ENCODE measurements at regions not wholly inside any gene's neighbourhood (a gene's known extent, or its start where the extent isn't known, plus 50 kb on each side); places are given as distances from the start of the nearest gene placed in this dataset.

DNA sequence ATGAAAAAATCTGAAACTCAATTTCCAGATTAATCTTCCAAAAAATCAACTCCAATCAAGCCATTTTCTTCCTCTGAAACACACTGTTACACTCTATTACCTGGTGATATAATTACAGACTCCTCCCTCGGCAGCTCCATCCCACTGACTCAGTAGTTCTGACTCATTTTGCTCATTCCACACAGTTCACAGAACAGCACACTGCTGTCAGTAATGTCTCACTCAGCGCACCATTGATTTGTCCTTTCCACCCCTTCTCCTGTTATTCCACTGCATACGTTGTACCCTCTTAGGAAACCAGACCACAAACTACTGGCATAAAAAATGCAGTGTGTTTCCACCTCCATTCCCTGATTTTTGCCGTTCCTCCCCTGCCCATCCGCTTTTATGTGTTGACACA, 212.7 kb downstream of the SLIT2 start:
- no peak for DNase-seq (ENCODE audit: insufficient read length, low spot score)
- FAIRE-seq: no peak
- no peak for TF ChIP-seq POLR2A (IDR thresholded peaks at IDR 0.05; ENCODE audit: low read depth, low read length)

DNA sequence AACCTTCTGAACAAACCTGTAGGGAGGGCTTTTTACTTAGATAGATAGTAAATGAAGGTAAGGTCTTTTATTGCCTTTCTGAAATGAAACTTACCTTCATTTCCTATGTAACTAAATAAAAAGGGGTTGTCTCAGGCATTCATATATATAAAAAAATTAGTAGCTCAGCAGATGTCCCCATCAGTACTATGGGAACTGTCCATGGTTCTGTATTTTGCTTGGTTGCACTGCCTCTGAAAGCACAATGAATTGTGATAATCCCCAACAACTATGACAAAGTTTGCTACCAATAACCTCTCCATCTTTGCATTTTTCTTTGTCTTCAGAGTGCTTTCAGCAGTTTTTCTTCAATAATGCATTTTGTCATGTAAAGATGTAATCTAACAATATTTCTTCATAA, 222.4 kb downstream of the SLIT2 start:
- TF ChIP-seq POLR2A (IDR thresholded peaks at IDR 0.05; ENCODE audit: low read depth, low read length): no peak
- DNase-seq (ENCODE audit: insufficient read length, low spot score) (no peak), FAIRE-seq (no peak)

DNA sequence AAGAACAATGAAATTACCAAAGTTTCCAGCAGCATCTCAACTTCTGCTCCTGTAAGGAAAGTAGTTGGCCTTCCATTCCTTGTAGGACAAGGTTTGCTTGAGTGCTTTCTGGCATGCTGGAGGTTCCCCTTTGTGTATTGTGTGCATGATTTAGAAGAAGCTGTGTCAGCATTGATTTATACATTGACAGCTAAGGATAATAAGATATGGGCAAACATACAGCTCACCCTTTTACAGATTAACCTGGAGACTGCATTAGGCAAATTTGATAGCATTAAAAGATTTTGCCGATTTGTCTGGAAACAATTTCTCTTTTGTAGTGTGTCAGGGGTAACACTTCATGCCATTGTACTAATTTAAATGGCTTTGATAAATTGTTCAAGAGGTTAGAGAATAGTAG, 221.8 kb upstream of the PACRGL start:
- no peak for DNase-seq (ENCODE audit: insufficient read length, low spot score)
- no peak for TF ChIP-seq POLR2A (IDR thresholded peaks at IDR 0.05; ENCODE audit: low read depth, low read length)
- no peak for FAIRE-seq

DNA sequence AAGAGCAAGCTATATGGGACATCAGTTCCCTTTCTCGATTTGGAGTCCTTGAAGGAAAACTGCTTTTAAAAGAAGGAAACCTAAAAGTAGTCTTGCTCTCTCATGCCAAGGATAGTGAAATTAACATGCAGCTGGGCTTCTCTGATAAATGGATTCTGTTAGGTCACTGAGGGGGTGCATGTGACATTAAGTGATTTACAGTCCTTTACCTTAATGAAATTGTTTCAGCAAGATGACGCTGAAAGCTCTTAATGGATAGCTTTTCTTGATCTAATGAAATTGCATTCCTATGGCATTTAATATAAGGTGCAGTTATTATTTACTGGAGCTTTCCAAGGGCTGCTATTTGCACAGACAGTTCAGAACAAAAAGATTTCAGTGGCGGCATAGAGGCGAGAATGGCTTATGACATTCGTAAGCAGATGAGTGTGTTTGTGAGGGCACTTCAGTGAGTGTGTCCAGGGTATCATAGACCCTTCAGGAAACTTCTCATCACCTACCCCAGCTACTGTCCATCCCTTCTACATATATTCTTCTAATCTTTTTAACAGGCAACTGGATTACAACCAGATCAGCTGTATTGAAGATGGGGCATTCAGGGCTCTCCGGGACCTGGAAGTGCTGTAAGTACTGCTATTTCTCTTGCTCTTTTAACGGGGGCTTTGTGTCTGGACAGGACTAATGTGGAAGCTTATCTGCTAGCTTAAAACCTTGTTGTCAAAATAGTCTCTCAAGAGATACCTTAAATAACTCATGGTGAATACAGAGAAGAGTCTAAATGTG, 219.9 kb upstream of the PACRGL start:
- FAIRE-seq (no peak), DNase-seq (ENCODE audit: insufficient read length, low spot score) (no peak)
- TF ChIP-seq POLR2A (IDR thresholded peaks at IDR 0.05; ENCODE audit: low read depth, low read length): no peak

DNA sequence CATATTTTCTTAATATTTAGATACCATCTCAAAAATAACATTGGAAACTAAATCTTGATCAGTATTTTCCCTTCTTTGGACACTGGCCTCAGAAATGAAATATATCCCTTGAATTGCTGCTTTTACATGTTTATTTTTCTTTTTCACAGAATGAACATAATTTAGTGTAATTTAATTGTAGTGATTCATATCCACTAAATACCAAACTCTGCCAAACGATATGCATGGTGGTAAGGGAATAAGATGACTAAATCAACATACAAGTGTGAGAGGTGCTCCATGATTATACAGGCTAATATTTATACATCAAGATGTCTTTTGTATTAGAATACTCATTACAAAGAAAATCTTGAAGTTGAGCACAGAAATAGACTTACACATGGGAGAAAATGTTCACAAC, 216.8 kb upstream of the PACRGL start:
- no peak for FAIRE-seq
- no peak for TF ChIP-seq POLR2A (IDR thresholded peaks at IDR 0.05; ENCODE audit: low read depth, low read length)
- DNase-seq (ENCODE audit: insufficient read length, low spot score): no peak

DNA sequence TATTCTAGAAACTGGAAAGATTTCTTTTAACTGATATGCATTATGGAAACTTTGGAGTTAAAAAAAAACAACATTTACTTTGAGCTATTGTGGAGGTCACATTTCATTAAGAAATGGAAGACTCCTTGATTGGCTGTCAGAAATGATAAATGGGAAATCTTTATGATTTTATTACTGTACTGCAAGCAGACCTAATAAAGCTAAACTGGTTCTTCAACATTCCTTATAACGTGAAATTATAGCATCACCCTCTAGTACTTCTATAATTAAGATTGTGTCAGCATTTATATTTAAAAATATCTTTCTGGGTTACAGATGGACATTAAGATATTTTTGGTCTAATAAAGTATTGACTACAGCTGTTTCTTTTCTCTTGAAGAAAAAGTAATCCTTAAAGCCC, 213.8 kb upstream of the PACRGL start:
- DNase-seq (ENCODE audit: insufficient read length, low spot score) (no peak), FAIRE-seq (no peak)
- TF ChIP-seq POLR2A (IDR thresholded peaks at IDR 0.05; ENCODE audit: low read depth, low read length): no peak

DNA sequence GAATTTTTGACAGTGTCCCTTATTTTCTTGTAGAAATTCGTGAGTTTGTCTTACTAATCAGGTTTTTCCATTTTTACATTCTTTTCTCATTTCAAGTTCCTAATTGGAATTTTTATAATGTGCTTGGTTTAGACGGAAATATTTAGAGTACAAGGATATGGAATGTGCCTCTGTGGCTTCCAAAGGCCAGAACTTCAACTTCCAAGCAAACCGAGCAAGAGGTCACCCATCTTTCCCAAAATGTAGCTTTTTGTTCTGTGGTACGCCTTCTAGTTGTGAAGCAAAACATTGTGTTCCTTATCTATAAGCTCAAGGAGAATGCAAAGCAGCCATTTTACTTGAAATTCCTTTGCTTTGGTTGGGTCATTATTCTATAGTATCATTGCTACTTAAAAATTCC, 212.8 kb upstream of the PACRGL start:
- FAIRE-seq: no peak

DNA sequence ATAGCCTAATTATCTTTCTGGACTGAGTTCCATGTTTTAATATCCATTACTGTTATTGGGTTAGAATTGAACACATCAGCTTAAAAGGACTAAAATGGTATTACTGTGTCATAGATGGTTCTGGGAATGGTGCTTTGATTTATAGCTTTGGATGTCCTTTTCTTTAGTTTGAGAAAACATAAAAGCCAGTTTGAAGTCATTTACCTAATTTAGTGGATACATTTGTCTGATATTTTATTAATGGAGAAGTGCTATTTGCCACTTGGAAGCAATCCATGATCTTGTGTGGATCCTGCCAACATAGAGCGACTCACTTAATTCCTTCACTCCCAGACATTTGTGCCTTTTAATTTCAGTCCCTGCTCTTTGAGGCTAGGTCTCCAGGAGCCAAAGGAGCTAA, 212.4 kb upstream of the PACRGL start:
- FAIRE-seq (no peak), DNase-seq (ENCODE audit: insufficient read length, low spot score) (no peak)
- no peak for TF ChIP-seq POLR2A (IDR thresholded peaks at IDR 0.05; ENCODE audit: low read depth, low read length)

More for the DNA sequence above, 212.8 kb upstream of the PACRGL start:
- no peak for TF ChIP-seq POLR2A (IDR thresholded peaks at IDR 0.05; ENCODE audit: low read depth, low read length)
- no peak for DNase-seq (ENCODE audit: insufficient read length, low spot score)

DNA sequence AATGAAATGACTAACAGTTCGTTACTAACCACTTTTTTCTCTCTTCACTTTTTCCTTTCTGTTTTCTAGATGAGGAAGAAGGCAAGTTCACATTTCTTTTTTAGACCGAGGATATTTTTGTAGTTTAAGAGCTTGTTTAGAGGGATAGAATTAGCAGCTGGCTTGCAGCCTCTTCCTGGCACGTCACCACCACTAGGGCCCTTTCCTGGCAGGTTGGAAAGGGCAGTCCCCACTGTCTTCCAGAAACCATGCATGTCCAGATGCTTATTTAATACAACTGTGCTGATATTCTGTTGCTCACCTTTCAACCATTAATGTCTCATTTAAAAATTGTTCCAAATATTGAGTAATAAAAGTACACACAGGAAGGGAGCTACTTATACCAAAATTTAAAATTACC, 209.5 kb upstream of the PACRGL start:
- no peak for DNase-seq (ENCODE audit: insufficient read length, low spot score)
- no peak for TF ChIP-seq POLR2A (IDR thresholded peaks at IDR 0.05; ENCODE audit: low read depth, low read length)
- FAIRE-seq: no peak

DNA sequence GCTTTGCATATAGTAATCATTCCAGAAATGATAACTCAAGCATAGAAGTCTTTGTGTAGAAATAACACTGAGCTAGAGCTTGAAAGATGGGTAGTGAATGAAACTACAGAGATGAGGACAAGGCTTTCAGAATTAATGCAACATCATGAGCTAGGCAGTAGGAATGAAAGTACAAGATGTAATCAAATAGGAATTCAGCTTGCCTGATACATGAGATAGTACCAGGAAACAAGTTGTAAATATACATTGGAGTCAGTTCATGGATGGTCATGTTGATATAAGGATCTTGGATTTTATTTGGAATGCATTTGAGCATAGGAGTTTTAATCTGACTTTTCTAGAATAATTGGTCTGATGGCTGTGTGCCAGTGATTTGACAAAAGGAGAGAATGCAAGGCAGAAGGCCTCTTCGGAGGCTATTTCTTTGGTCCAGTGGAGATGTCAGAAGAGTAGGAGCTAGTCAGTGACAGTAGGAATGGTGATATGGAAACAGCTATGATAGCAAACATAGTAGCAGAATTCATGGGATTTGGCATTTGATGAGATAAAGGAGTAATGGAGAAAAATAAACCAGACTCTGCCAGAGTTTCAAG, 206.4 kb upstream of the PACRGL start:
- DNase-seq (ENCODE audit: insufficient read length, low spot score) (no peak), FAIRE-seq (no peak)
- no peak for TF ChIP-seq POLR2A (IDR thresholded peaks at IDR 0.05; ENCODE audit: low read depth, low read length)

DNA sequence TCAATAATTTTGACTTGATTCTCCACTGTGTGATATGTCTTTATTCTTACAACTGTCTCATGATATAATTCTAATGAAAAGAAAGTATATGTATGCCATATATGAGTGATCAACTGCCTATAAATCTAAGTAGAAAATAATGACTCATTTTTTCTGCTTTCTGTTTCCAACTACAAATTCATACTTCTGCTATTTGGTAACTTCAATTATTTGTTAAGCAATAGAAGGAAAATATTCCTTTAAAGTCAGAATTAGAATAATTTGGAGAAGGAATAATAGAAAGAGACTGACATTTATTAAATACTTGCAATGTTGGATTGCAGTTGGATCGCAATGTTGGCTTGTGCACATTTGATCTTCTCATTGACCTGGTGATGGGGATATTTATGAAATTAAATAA, 204.2 kb upstream of the PACRGL start:
- TF ChIP-seq POLR2A (IDR thresholded peaks at IDR 0.05; ENCODE audit: low read depth, low read length): no peak
- no peak for FAIRE-seq
- no peak for DNase-seq (ENCODE audit: insufficient read length, low spot score)

DNA sequence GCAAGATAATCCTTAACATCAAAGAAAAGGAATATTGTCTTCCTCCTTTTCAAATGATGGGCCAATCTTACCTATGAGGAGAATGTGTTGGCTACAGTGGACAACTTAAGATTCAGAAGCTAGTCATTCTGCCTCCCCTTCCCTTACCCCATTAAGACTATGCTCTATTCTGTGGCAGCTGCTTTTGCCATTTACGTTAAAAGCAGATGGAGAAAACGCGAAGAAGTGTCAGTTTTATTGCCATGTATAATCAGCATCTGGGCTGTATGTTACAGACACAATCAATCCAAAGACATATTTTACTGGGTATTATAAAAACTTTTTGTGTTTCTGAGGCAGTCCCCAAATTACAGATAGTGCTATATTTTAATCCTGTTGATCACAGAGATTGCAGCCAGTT, 196.1 kb upstream of the PACRGL start:
- DNase-seq (ENCODE audit: insufficient read length, low spot score): no peak
- no peak for TF ChIP-seq POLR2A (IDR thresholded peaks at IDR 0.05; ENCODE audit: low read depth, low read length)
- no peak for FAIRE-seq

DNA sequence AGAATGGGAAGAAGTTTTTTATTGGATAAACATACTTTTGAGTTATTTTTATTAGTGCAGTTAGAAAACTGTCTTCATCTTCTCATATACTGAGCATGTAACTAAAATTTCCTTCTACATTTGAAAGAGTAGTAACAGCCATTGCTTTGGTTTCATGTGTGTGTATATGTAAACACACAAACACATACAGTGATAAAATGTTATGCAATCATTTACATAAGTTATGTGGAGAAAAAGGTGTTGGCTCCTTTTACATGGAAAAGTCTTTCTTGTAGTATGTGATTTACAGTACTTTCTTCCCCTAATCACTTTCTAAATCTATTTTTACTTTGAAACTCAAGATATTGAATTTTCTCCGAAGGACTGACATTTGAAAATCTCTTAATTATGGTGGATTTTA, 194.3 kb upstream of the PACRGL start:
- TF ChIP-seq POLR2A (IDR thresholded peaks at IDR 0.05; ENCODE audit: low read depth, low read length): no peak
- DNase-seq (ENCODE audit: insufficient read length, low spot score) (no peak), FAIRE-seq (no peak)

DNA sequence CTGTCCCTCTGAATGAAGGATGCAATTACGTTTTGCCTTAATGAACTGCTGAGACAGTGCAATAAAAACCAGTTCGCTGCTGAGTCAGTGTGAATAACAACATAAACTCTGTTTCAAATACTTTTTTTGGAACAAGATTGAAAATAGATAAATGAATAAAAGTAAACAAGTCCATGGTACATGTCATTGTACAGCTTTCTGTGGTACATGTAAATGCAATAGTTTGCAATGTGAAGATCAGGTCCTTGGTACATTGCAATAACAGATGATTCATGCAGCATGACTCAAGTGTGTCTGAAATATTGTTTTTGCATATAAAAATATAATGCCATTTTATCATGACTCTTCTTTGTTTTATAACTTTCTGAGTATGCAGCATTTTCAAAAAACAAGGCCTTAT, 193.4 kb upstream of the PACRGL start:
- no peak for FAIRE-seq
- DNase-seq (ENCODE audit: insufficient read length, low spot score): no peak
- TF ChIP-seq POLR2A (IDR thresholded peaks at IDR 0.05; ENCODE audit: low read depth, low read length): no peak

DNA sequence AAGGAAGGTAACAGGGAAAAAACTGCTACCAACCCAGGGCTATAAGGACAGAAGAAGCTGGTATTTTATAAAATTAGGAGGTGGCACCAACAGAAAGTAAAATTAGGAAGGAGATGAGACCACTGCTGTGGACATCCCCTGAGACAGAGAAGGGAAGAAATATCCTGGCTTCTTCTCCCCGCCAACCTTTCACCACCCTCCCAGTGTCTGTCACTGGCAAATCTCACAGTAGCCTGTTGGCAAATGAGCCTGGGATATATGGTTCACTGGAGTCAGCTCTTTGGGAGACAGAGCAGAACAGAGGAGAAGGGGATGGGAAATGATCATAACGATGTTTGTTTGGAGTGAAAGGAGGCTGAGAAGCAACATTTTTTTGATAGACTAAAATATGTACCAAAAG, 190.9 kb upstream of the PACRGL start:
- TF ChIP-seq POLR2A (IDR thresholded peaks at IDR 0.05; ENCODE audit: low read depth, low read length): no peak
- DNase-seq (ENCODE audit: insufficient read length, low spot score) (no peak), FAIRE-seq (no peak)

Data from H54 (cell line).